ENCODE measurements at regions not wholly inside any gene's neighbourhood (a gene's known extent, or its start where the extent isn't known, plus 50 kb on each side); places are given as distances from the start of the nearest gene placed in this dataset.

DNA sequence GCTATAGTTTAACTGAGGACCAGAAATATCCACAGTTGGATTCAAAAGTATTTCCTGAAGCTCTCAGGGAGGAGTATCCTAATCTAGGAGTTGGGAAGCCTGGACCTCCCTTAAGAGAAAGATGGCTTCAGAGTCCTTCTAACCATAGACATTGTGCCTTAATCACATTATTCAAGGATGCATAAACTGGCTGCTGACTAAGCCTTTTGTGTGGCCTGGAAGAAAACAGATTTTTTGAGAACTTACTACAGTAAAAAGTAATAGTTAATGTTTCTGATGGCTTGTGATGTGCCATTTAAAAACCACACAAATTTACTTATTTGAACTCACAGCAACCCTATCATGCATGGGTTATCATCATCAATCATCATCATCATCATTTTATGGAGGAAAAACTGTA is 126.2 kb upstream of the RPL38 start:
- TF ChIP-seq POLR2A (IDR thresholded peaks at IDR 0.05), result no peak
- TF ChIP-seq, protein P1, sequence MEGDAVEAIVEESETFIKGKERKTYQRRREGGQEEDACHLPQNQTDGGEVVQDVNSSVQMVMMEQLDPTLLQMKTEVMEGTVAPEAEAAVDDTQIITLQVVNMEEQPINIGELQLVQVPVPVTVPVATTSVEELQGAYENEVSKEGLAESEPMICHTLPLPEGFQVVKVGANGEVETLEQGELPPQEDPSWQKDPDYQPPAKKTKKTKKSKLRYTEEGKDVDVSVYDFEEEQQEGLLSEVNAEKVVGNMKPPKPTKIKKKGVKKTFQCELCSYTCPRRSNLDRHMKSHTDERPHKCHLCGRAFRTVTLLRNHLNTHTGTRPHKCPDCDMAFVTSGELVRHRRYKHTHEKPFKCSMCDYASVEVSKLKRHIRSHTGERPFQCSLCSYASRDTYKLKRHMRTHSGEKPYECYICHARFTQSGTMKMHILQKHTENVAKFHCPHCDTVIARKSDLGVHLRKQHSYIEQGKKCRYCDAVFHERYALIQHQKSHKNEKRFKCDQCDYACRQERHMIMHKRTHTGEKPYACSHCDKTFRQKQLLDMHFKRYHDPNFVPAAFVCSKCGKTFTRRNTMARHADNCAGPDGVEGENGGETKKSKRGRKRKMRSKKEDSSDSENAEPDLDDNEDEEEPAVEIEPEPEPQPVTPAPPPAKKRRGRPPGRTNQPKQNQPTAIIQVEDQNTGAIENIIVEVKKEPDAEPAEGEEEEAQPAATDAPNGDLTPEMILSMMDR (IDR thresholded peaks at IDR 0.05), result no peak
- Histone ChIP-seq H3K36me3 (replicated peaks in 1 of 2; ENCODE audit: insufficient read depth in 1 of 2, low read depth in 2 of 2) (no peaks in the 10 kb centered on the region), H3K27me3 (no peaks in the 10 kb centered on the region), H3K4me1 (no peaks in the 10 kb centered on the region), H3K4me3 (no peak overlapping the region), H3K9me3 (peaks cover 0 to 7% (median 0%) of the 10 kb centered on the region in 3 donors), H3K27ac (no peak overlapping the region)
- no peak for ATAC-seq
- DNase-seq, result no peak
- intact Hi-C loops (cut with DNase I), result no loop called here

GRCh38 chr17:74078363-74078941 is 125.0 kb upstream of the RPL38 start:
- DNase-seq, result no peak
- WGBS, 2 donors, result 42 to 43% methylated on average over 12 of the region's 12 CpGs

DNA sequence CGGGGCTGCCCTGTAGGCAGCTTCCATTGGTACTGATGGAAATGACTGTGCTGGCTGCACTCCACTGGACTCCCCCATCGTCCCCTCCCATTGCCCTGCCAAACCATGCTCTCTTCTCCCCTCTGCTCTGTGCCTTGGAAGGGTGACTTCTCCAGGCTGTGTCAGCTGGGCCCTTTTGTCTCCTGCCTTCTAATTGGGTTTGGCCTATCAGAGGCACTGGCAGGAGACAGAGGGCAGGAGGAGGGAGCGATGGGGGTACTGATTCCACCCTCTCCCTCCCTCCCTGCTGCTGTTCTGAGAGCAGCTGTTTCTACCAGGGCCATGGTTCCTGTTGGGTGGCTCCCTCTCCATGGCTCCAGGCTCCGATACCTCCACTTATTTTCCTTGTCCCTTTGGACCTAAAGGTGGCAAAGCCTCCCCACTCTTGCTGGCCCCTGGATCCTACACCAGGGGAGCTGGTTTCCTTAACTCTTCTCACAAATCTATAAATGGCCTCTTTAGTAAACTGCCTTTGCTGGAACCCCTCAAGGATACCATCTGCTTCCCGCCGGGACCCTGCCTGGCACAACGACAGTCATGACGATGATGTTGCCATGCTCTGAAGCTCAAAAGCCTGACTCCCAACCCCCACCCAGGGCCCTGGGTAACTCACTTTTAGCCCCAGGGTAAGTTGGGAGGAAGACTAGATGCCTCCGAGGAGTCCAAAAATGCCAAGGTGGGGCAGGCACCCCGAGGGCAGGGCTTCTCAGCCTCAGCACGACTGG is 123.8 kb upstream of the RPL38 start:
- H3K27ac ChIP-seq, result no peak overlapping the region
- H3K9me3 ChIP-seq, result no peaks in the 10 kb centered on the region
- ATAC-seq (no peak), DNase-seq (no peak)
- H3K4me3 ChIP-seq, result no peak overlapping the region
- H3K4me1 ChIP-seq, result no peaks in the 10 kb centered on the region
- H3K36me3 ChIP-seq (replicated peaks in 1 of 2; ENCODE audit: insufficient read depth in 1 of 2, low read depth in 2 of 2), result no peaks in the 10 kb centered on the region
- TF ChIP-seq, protein P1 (IDR thresholded peaks at IDR 0.05), result no peak
- no peak for TF ChIP-seq POLR2A (IDR thresholded peaks at IDR 0.05)
- intact Hi-C loops (cut with DNase I), result no loop called here
- 57 to 76% methylated on average over 4 to 11 of the region's 11 CpGs for WGBS, 2 donors
- H3K27me3 ChIP-seq, result no peaks in the 10 kb centered on the region

More at GRCh38 chr17:74078363-74078941, 125.0 kb upstream of the RPL38 start:
- H3K27me3 ChIP-seq, result no peaks in the 10 kb centered on the region
- intact Hi-C loops (cut with DNase I), result no loop called here
- H3K4me1 ChIP-seq, result no peaks in the 10 kb centered on the region
- TF ChIP-seq, protein P1 (IDR thresholded peaks at IDR 0.05), result no peak
- no peak for TF ChIP-seq POLR2A (IDR thresholded peaks at IDR 0.05)
- H3K27ac ChIP-seq, result no peak overlapping the region
- no peaks in the 10 kb centered on the region for H3K36me3 ChIP-seq (replicated peaks in 1 of 2; ENCODE audit: insufficient read depth in 1 of 2, low read depth in 2 of 2)
- peaks cover 0 to 7% (median 0%) of the 10 kb centered on the region in 3 donors for H3K9me3 ChIP-seq
- ATAC-seq, result no peak
- no peak overlapping the region for H3K4me3 ChIP-seq

- Histone ChIP-seq H3K27ac (no peak overlapping the region), H3K36me3 (replicated peaks in 1 of 2; ENCODE audit: insufficient read depth in 1 of 2, low read depth in 2 of 2) (no peaks in the 10 kb centered on the region), H3K27me3 (no peaks in the 10 kb centered on the region), H3K9me3 (no peaks in the 10 kb centered on the region), H3K4me1 (no peaks in the 10 kb centered on the region), H3K4me3 (no peak overlapping the region)
- 35 to 46% methylated on average over 21 of the region's 21 CpGs for WGBS, 2 donors
- intact Hi-C loops (cut with DNase I), result no loop called here
- TF ChIP-seq POLR2A (IDR thresholded peaks at IDR 0.05), result no peak
- TF ChIP-seq, protein P1 (IDR thresholded peaks at IDR 0.05), result no peak
- ATAC-seq (no peak), DNase-seq (no peak)
Observed at GRCh38 chr17:74080656-74081582, 122.6 kb upstream of the RPL38 start.

All from body of pancreas (tissue), 4 donors.